GM23248 (cell line): ENCODE measurements at regions not wholly inside any gene's neighbourhood (a gene's known extent, or its start where the extent isn't known, plus 50 kb on each side); places are given as distances from the start of the nearest gene placed in this dataset.

Experiments used
- DNase-seq: peaks from one replicate; pipeline ENCODE4 v3.0.0-alpha.2; 2015
- H2AFZ ChIP-seq: fragments of 200-600 bp; sonication (generic); 2 replicates; pipeline ENCODE4 v1.6.1; 2016; ENCODE audit warnings: antibody characterized with exemption
- H3F3A ChIP-seq: fragments of 200-600 bp; sonication (generic); 2 replicates; pipeline ENCODE4 v1.6.1; 2016; ENCODE audit warnings: mild to moderate bottlenecking, antibody characterized with exemption, mixed run types; ENCODE audit not compliant: insufficient read depth
- H3K27ac ChIP-seq: fragments of 200-600 bp; sonication (generic); 2 replicates; pipeline ENCODE4 v1.5.1; 2016; ENCODE audit warnings: mild to moderate bottlenecking
- H3K27me3 ChIP-seq: fragments of 200-600 bp; sonication (generic); replicated peaks from 2 replicates; pipeline ENCODE4 v1.6.1; 2016; ENCODE audit warnings: mild to moderate bottlenecking; ENCODE audit not compliant: insufficient read depth
- H3K36me3 ChIP-seq: fragments of 200-600 bp; sonication (generic); 2 replicates; pipeline ENCODE4 v1.6.1; 2016; ENCODE audit warnings: low read depth, mild to moderate bottlenecking
- H3K4me1 ChIP-seq: fragments of 200-600 bp; sonication (generic); 2 replicates; pipeline ENCODE4 v1.6.1; 2016; ENCODE audit warnings: mild to moderate bottlenecking; ENCODE audit not compliant: insufficient read depth
- H3K4me2 ChIP-seq: fragments of 200-600 bp; sonication (generic); one replicate; pipeline ENCODE4 v1.6.1; 2016; ENCODE audit warnings: mild to moderate bottlenecking; ENCODE audit not compliant: unreplicated experiment
- H3K4me3 ChIP-seq: fragments of 200-600 bp; sonication (generic); 2 replicates; pipeline ENCODE4 v1.5.1; 2016; ENCODE audit warnings: mild to moderate bottlenecking
- H3K79me2 ChIP-seq: fragments of 200-600 bp; sonication (generic); 2 replicates; pipeline ENCODE4 v1.6.1; 2016; ENCODE audit warnings: mild to moderate bottlenecking; ENCODE audit not compliant: insufficient read depth
- H3K9ac ChIP-seq: fragments of 200-600 bp; sonication (generic); 2 replicates; pipeline ENCODE4 v1.6.1; 2016; ENCODE audit warnings: mild to moderate bottlenecking
- H3K9me2 ChIP-seq: fragments of 200-600 bp; sonication (generic); 2 replicates; pipeline ENCODE4 v1.6.1; 2016; ENCODE audit warnings: mixed run types, mild to moderate bottlenecking, moderate library complexity; ENCODE audit not compliant: insufficient read depth
- H3K9me3 ChIP-seq: fragments of 200-600 bp; sonication (generic); one replicate; pipeline ENCODE4 v1.6.1; 2017; ENCODE audit warnings: low read depth
- H4K20me1 ChIP-seq: fragments of 200-600 bp; sonication (generic); 2 replicates; pipeline ENCODE4 v1.6.0; 2016; ENCODE audit not compliant: insufficient read depth
- EZH2 ChIP-seq: fragments of 200-600 bp; sonication (generic); IDR thresholded peaks from 2 replicates; pipeline ENCODE4 v1.6.1; 2018; ENCODE audit warnings: antibody characterized with exemption, mild to moderate bottlenecking; ENCODE audit not compliant: insufficient read depth, poor library complexity, severe bottlenecking
- EZH2phosphoT487 ChIP-seq: fragments of 200-600 bp; sonication (generic); IDR thresholded peaks from 2 replicates; pipeline ENCODE4 v1.6.1; 2018; ENCODE audit warnings: antibody characterized with exemption, moderate library complexity, mild to moderate bottlenecking, low read depth; ENCODE audit not compliant: insufficient read depth
- WGBS, 2 experiments: methylation state at CpG; one replicate each; pipeline ENCODE4 v1.1.6; 2015 to 2017; ENCODE audit warnings: low lambda C conversion rate in 2 of 2, low coverage in 1 of 2; ENCODE audit errors: missing lambda C conversion rate in 2 of 2; 5-methylcytosine and 5-hydroxymethylcytosine counted together
- in situ Hi-C: fragments of 300-500 bp; cut with MboI; formaldehyde crosslinking; loops from 2 replicates; pipeline ENCODE4 v1.15.0; 2020

- Histone ChIP-seq H2AFZ (no peak overlapping the region), H3K79me2 (no peaks in the 10 kb centered on the region), H3K9me2 (no peaks in the 10 kb centered on the region), H3F3A (no peaks in the 10 kb centered on the region), H3K4me3 (no peak overlapping the region), H3K9me3 (no peaks in the 10 kb centered on the region), H3K27ac (no peak overlapping the region), H3K4me1 (no peaks in the 10 kb centered on the region), H3K9ac (no peak overlapping the region), H3K27me3 (no peaks in the 10 kb centered on the region), H3K4me2 (no peak overlapping the region), H3K36me3 (no peaks in the 10 kb centered on the region), H4K20me1 (no peaks in the 10 kb centered on the region)
- TF ChIP-seq EZH2phosphoT487: no peak
- no peak for TF ChIP-seq EZH2
- DNase-seq: no peak
- 0% methylated on average over 1 of the region's 1 CpG for WGBS, 2 experiments
- in situ Hi-C loops: no loop called here
These were observed 598.5 kb upstream of the API5 start for GRCh38 chr11:42713279-42713678.

GRCh38 chr11:42713753-42714152, 598.0 kb upstream of the API5 start:
- Histone ChIP-seq H3K9ac (no peak overlapping the region), H3K9me3 (no peaks in the 10 kb centered on the region), H3K4me1 (no peaks in the 10 kb centered on the region), H3K36me3 (no peaks in the 10 kb centered on the region), H3F3A (no peaks in the 10 kb centered on the region), H2AFZ (no peak overlapping the region), H3K9me2 (no peaks in the 10 kb centered on the region), H3K4me2 (no peak overlapping the region), H4K20me1 (no peaks in the 10 kb centered on the region), H3K4me3 (no peak overlapping the region), H3K27ac (no peak overlapping the region), H3K79me2 (no peaks in the 10 kb centered on the region), H3K27me3 (no peaks in the 10 kb centered on the region)
- TF ChIP-seq EZH2phosphoT487 (no peak), EZH2 (no peak)
- no peak for DNase-seq
- in situ Hi-C loops: no loop called here
- 23% methylated on average over 1 of the region's 1 CpG for WGBS, 2 experiments

- DNase-seq: no peak
These were observed 590.9 kb upstream of the API5 start for GRCh38 chr11:42720716-42721563.

GRCh38 chr11:42727879-42728278, 583.9 kb upstream of the API5 start:
- no peaks in the 10 kb centered on the region for H3F3A ChIP-seq
- H3K36me3 ChIP-seq: no peaks in the 10 kb centered on the region
- H3K27ac ChIP-seq: no peak overlapping the region
- no peaks in the 10 kb centered on the region for H3K9me2 ChIP-seq
- no peak for DNase-seq
- peaks cover 4% of the 10 kb centered on the region for H3K9me3 ChIP-seq
- no peak overlapping the region for H3K9ac ChIP-seq
- H3K79me2 ChIP-seq: no peaks in the 10 kb centered on the region
- H2AFZ ChIP-seq: no peak overlapping the region
- no peaks in the 10 kb centered on the region for H3K4me1 ChIP-seq
- in situ Hi-C loops: no loop called here
- H3K4me2 ChIP-seq: no peak overlapping the region
- no peaks in the 10 kb centered on the region for H4K20me1 ChIP-seq
- H3K4me3 ChIP-seq: no peak overlapping the region
- TF ChIP-seq EZH2 (no peak), EZH2phosphoT487 (no peak)
- 0 to 7% methylated on average over 1 of the region's 1 CpG for WGBS, 2 experiments
- H3K27me3 ChIP-seq: no peaks in the 10 kb centered on the region

More at GRCh38 chr11:42720716-42721563, 590.9 kb upstream of the API5 start:
- Histone ChIP-seq H3K27ac (no peak overlapping the region), H3K9ac (no peak overlapping the region), H3K79me2 (no peaks in the 10 kb centered on the region), H3K4me1 (no peaks in the 10 kb centered on the region), H3K27me3 (no peaks in the 10 kb centered on the region), H3K36me3 (no peaks in the 10 kb centered on the region), H4K20me1 (no peaks in the 10 kb centered on the region), H3K9me3 (no peaks in the 10 kb centered on the region), H3F3A (no peaks in the 10 kb centered on the region), H3K9me2 (no peaks in the 10 kb centered on the region), H3K4me2 (no peak overlapping the region), H2AFZ (no peak overlapping the region), H3K4me3 (no peak overlapping the region)
- in situ Hi-C loops: no loop called here
- 18 to 25% methylated on average over 3 of the region's 3 CpGs for WGBS, 2 experiments
- TF ChIP-seq EZH2 (no peak), EZH2phosphoT487 (no peak)

GRCh38 chr11:42762348-42762747, 549.4 kb upstream of the API5 start:
- Histone ChIP-seq H4K20me1 (no peaks in the 10 kb centered on the region), H3K79me2 (no peaks in the 10 kb centered on the region), H2AFZ (no peak overlapping the region), H3K9me2 (no peaks in the 10 kb centered on the region), H3K9me3 (no peaks in the 10 kb centered on the region), H3K4me2 (no peak overlapping the region), H3K4me3 (no peak overlapping the region), H3K27me3 (no peaks in the 10 kb centered on the region), H3K9ac (no peak overlapping the region), H3K36me3 (no peaks in the 10 kb centered on the region), H3K4me1 (no peaks in the 10 kb centered on the region), H3K27ac (no peak overlapping the region), H3F3A (no peaks in the 10 kb centered on the region)
- 9 to 14% methylated on average over 1 of the region's 1 CpG for WGBS, 2 experiments
- in situ Hi-C loops: loop anchor here (10.0 kb wide), 1 partner anchor 522 kb away; no protein-coding TSS in a partner anchor
- DNase-seq: no peak
- TF ChIP-seq EZH2: no peak
- TF ChIP-seq EZH2phosphoT487: no peak
